GM23338 (cell line): ENCODE measurements at regions not wholly inside any gene's neighbourhood (a gene's known extent, or its start where the extent isn't known, plus 50 kb on each side); places are given as distances from the start of the nearest gene placed in this dataset.

Source experiments
- ATAC-seq: fragments of 200-7000 bp; cut with Tn5 transposase; 3 replicates; pipeline ENCODE4 v1.9.1; 2020
- DNase-seq: peaks from one replicate; pipeline ENCODE4 v3.0.0-alpha.2; 2015; ENCODE audit warnings: low spot score
- H2AFZ ChIP-seq: fragments of 200-600 bp; sonication (generic); 2 replicates; pipeline ENCODE4 v1.8.0; 2016; ENCODE audit warnings: antibody characterized with exemption, mild to moderate bottlenecking, moderate library complexity
- H3F3A ChIP-seq: fragments of 200-600 bp; sonication (generic); replicated peaks from 2 replicates; pipeline ENCODE4 v1.8.0; 2017; ENCODE audit warnings: antibody characterized with exemption, mixed run types, low read depth
- H3K27ac ChIP-seq: fragments of 200-600 bp; sonication (generic); 2 replicates; pipeline ENCODE4 v1.6.1; 2016; ENCODE audit warnings: low read depth
- H3K27me3 ChIP-seq: fragments of 200-600 bp; sonication (generic); 2 replicates; pipeline ENCODE4 v1.8.0; 2016; ENCODE audit warnings: mild to moderate bottlenecking, mixed run types, moderate library complexity; ENCODE audit not compliant: insufficient read depth
- H3K36me3 ChIP-seq: fragments of 200-600 bp; sonication (generic); 2 replicates; pipeline ENCODE4 v1.8.0; 2016; ENCODE audit warnings: mild to moderate bottlenecking; ENCODE audit not compliant: insufficient read depth
- H3K4me1 ChIP-seq: fragments of 200-600 bp; sonication (generic); 2 replicates; pipeline ENCODE4 v1.8.0; 2016; ENCODE audit warnings: mild to moderate bottlenecking, moderate library complexity; ENCODE audit not compliant: insufficient read depth
- H3K4me2 ChIP-seq: fragments of 200-600 bp; sonication (generic); 2 replicates; pipeline ENCODE4 v1.7.1; 2017; ENCODE audit warnings: mixed run types
- H3K4me3 ChIP-seq: fragments of 200-600 bp; sonication (generic); 2 replicates; pipeline ENCODE4 v1.6.1; 2016; ENCODE audit warnings: mixed run types
- H3K79me2 ChIP-seq: fragments of 200-600 bp; sonication (generic); replicated peaks from 2 replicates; pipeline ENCODE4 v1.8.0; 2017; ENCODE audit warnings: mild to moderate bottlenecking; ENCODE audit not compliant: insufficient read depth
- H3K9me2 ChIP-seq: fragments of 200-600 bp; sonication (generic); 2 replicates; pipeline ENCODE4 v1.8.0; 2017; ENCODE audit not compliant: insufficient read depth
- H4K20me1 ChIP-seq: fragments of 200-600 bp; sonication (generic); replicated peaks from 2 replicates; pipeline ENCODE4 v1.8.0; 2017; ENCODE audit warnings: mild to moderate bottlenecking; ENCODE audit not compliant: insufficient read depth
- H3K27ac Mint-ChIP-seq: 2 replicates; pipeline ENCODE4 v1.8.0; 2020; ENCODE audit warnings: inconsistent platforms, mild to moderate bottlenecking, moderate library complexity, mixed read lengths
- H3K27me3 Mint-ChIP-seq: 3 replicates; pipeline ENCODE4 v1.8.0; 2022; ENCODE audit warnings: low read depth, mild to moderate bottlenecking, moderate library complexity, mixed read lengths, inconsistent platforms; ENCODE audit not compliant: insufficient read depth, poor library complexity
- H3K36me3 Mint-ChIP-seq: 3 replicates; pipeline ENCODE4 v1.8.0; 2021; ENCODE audit warnings: low read depth, mild to moderate bottlenecking, inconsistent platforms, moderate library complexity, mixed read lengths
- H3K4me1 Mint-ChIP-seq: 3 replicates; pipeline ENCODE4 v1.8.0; 2020; ENCODE audit warnings: mild to moderate bottlenecking, inconsistent platforms, mixed read lengths
- H3K4me3 Mint-ChIP-seq: 3 replicates; pipeline ENCODE4 v1.8.0; 2021; ENCODE audit warnings: moderate library complexity, mild to moderate bottlenecking, inconsistent platforms, mixed read lengths
- H3K9me3 Mint-ChIP-seq: 3 replicates; pipeline ENCODE4 v1.8.0; 2020; ENCODE audit warnings: moderate library complexity, mild to moderate bottlenecking, inconsistent platforms, mixed read lengths
- CREB1 ChIP-seq: fragments of 250-450 bp; sonication (Bioruptor Pico); IDR thresholded peaks from 2 replicates; pipeline ENCODE4 v1.5.0; 2020; ENCODE audit warnings: low read depth, mild to moderate bottlenecking, moderate library complexity
- EZH2 ChIP-seq: fragments of 200-600 bp; sonication (generic); IDR thresholded peaks from one replicate; pipeline ENCODE4 v1.8.0; 2017; ENCODE audit warnings: antibody characterized with exemption, mild to moderate bottlenecking, low read depth; ENCODE audit not compliant: unreplicated experiment
- EZH2phosphoT487 ChIP-seq: fragments of 200-600 bp; sonication (generic); IDR thresholded peaks from one replicate; pipeline ENCODE4 v1.8.1; 2018; ENCODE audit warnings: antibody characterized with exemption; ENCODE audit not compliant: unreplicated experiment
- STAT1 ChIP-seq: IDR thresholded peaks from one replicate; pipeline ENCODE4 v1.6.1; 2016; ENCODE audit warnings: antibody characterized with exemption; ENCODE audit not compliant: unreplicated experiment
- ZNF114 ChIP-seq: fragments of 250-450 bp; sonication (Bioruptor Pico); IDR thresholded peaks from 2 replicates; pipeline ENCODE4 v1.5.0; 2020; ENCODE audit warnings: mild to moderate bottlenecking, moderate library complexity
- ZNF331 ChIP-seq: fragments of 250-450 bp; sonication (Bioruptor Pico); IDR thresholded peaks from 2 replicates; pipeline ENCODE4 v1.5.0; 2020; ENCODE audit warnings: low read depth, mild to moderate bottlenecking, moderate library complexity
- ZNF462 ChIP-seq: fragments of 250-450 bp; sonication (Bioruptor Pico); IDR thresholded peaks from 2 replicates; pipeline ENCODE4 v1.5.0; 2020; ENCODE audit warnings: mild to moderate bottlenecking, moderate library complexity
- TF ChIP-seq, protein P1 (sequence below), 2 experiments: fragments of 200-600 bp in 1 of 2; sonication (generic) in 1 of 2; conservative IDR thresholded peaks; 2 replicates each; pipeline versions ENCODE4 v1.5.1 to v1.6.1; 2016 to 2017; ENCODE audit warnings: antibody characterized with exemption in 2 of 2, low read depth in 2 of 2, mild to moderate bottlenecking in 2 of 2, moderate library complexity in 1 of 2
- TF ChIP-seq, protein P2 (sequence below): IDR thresholded peaks from one replicate; pipeline ENCODE4 v1.6.1; 2018; ENCODE audit warnings: antibody characterized with exemption; ENCODE audit not compliant: unreplicated experiment

DNA sequence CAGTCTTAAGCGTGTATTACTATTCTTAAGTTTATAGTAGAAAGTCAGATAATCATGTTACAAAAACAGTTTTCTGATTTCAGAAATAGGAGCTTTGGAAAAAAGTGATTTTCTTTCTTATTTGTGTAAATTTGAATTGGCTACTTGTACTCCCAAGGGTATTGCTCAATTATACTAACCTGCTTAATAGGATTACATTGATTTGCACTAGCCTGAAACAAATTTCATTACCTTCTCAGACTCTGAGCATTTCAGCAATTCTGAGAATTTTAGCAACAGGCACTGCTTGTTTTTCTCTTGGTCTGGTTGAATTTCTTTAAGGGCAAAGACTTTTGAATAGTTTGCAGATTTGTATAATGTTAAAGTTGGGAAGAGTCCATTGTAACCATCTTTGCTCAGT, 87.2 kb upstream of the NXPH2 start (continued):
- TF ChIP-seq ZNF462 (CRISPR knock-in tag): no peak
- TF ChIP-seq STAT1: no peak

DNA sequence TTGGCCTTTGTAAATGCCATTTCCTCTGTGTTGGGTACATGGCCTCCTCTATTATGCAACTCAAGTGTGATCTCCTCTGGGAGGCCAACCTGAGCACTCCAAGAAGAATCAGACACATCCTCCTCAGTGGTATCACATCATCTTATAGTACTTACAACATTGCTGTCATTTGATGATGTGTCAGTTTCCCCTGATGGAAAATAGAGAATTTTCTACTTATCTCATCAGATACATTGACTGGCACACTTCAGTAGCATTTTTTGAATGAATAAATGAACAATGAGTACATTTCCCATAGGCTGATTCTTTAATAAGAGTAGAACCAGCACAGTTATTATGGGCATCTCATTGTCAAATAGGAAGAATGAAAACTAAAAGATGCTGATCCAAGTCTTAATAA, 86.6 kb upstream of the NXPH2 start:
- no peaks in the 10 kb centered on the region for H3F3A ChIP-seq
- peaks cover 9% of the 10 kb centered on the region; the same call in 2 of the 3 replicates for H3K9me3 Mint-ChIP-seq
- no peak for TF ChIP-seq EZH2
- no peak overlapping the region for H3K4me3 Mint-ChIP-seq
- no peaks in the 10 kb centered on the region for H4K20me1 ChIP-seq
- no peak overlapping the region for H3K4me3 ChIP-seq
- H2AFZ ChIP-seq: no peak overlapping the region
- no peak overlapping the region for H3K27ac ChIP-seq
- H3K79me2 ChIP-seq: no peaks in the 10 kb centered on the region
- peaks cover 5% of the 10 kb centered on the region; the same call in 1 of the 2 replicates for H3K9me2 ChIP-seq
- no peak for DNase-seq
- no peaks in the 10 kb centered on the region for H3K36me3 Mint-ChIP-seq
- ATAC-seq: no peak
- H3K27me3 Mint-ChIP-seq: no peaks in the 10 kb centered on the region
- no peaks in the 10 kb centered on the region for H3K36me3 ChIP-seq
- no peak overlapping the region for H3K4me2 ChIP-seq
- no peaks in the 10 kb centered on the region for H3K27me3 ChIP-seq
- H3K4me1 ChIP-seq: no peaks in the 10 kb centered on the region
- no peaks in the 10 kb centered on the region for H3K4me1 Mint-ChIP-seq
- H3K27ac Mint-ChIP-seq: no peak overlapping the region

DNA sequence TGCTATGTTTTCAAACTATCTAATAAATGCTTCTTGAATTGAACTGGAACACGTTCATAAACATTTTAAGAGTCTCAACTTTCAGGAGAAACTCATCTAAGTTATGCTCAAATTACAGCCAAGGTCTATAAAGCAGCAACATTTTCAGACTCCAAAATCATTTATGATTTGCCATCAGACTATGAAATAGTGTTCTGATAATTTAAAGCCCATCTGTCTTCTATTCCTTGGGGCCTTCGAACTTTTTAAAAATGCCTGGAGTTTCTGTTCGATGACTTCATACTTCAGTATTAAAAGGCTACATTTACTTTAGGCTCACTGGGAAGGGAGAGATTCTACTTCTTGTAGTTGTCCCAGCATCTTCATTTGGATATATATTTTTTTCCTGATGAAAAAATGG, 73.6 kb upstream of the NXPH2 start:
- Mint-ChIP-seq H3K4me3 (no peak overlapping the region), H3K27me3 (no peaks in the 10 kb centered on the region), H3K36me3 (no peaks in the 10 kb centered on the region), H3K9me3 (no peaks in the 10 kb centered on the region), H3K4me1 (no peaks in the 10 kb centered on the region), H3K27ac (no peak overlapping the region)
- no peaks in the 10 kb centered on the region for H3K27me3 ChIP-seq
- H3K27ac ChIP-seq: no peak overlapping the region
- no peaks in the 10 kb centered on the region for H3K4me1 ChIP-seq
- no peak for DNase-seq
- H4K20me1 ChIP-seq: no peaks in the 10 kb centered on the region
- H3K4me3 ChIP-seq: no peak overlapping the region
- no peaks in the 10 kb centered on the region for H3K36me3 ChIP-seq
- H3K4me2 ChIP-seq: no peak overlapping the region
- no peak for ATAC-seq
- peaks cover 3% of the 10 kb centered on the region; the same call in 1 of the 2 replicates for H3K9me2 ChIP-seq
- H3K79me2 ChIP-seq: no peaks in the 10 kb centered on the region
- H2AFZ ChIP-seq: no peak overlapping the region
- no peaks in the 10 kb centered on the region for H3F3A ChIP-seq
- TF ChIP-seq STAT1: no peak
- TF ChIP-seq, protein P1, sequence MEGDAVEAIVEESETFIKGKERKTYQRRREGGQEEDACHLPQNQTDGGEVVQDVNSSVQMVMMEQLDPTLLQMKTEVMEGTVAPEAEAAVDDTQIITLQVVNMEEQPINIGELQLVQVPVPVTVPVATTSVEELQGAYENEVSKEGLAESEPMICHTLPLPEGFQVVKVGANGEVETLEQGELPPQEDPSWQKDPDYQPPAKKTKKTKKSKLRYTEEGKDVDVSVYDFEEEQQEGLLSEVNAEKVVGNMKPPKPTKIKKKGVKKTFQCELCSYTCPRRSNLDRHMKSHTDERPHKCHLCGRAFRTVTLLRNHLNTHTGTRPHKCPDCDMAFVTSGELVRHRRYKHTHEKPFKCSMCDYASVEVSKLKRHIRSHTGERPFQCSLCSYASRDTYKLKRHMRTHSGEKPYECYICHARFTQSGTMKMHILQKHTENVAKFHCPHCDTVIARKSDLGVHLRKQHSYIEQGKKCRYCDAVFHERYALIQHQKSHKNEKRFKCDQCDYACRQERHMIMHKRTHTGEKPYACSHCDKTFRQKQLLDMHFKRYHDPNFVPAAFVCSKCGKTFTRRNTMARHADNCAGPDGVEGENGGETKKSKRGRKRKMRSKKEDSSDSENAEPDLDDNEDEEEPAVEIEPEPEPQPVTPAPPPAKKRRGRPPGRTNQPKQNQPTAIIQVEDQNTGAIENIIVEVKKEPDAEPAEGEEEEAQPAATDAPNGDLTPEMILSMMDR (conservative IDR thresholded peaks at IDR 0.05; ENCODE audit: low read depth in 2 of 2): no peak
- TF ChIP-seq ZNF114 (CRISPR knock-in tag): no peak
- no peak for TF ChIP-seq EZH2
- TF ChIP-seq CREB1 (CRISPR knock-in tag): no peak
- TF ChIP-seq EZH2phosphoT487: no peak
- no peak for TF ChIP-seq ZNF331
- TF ChIP-seq, protein P2, sequence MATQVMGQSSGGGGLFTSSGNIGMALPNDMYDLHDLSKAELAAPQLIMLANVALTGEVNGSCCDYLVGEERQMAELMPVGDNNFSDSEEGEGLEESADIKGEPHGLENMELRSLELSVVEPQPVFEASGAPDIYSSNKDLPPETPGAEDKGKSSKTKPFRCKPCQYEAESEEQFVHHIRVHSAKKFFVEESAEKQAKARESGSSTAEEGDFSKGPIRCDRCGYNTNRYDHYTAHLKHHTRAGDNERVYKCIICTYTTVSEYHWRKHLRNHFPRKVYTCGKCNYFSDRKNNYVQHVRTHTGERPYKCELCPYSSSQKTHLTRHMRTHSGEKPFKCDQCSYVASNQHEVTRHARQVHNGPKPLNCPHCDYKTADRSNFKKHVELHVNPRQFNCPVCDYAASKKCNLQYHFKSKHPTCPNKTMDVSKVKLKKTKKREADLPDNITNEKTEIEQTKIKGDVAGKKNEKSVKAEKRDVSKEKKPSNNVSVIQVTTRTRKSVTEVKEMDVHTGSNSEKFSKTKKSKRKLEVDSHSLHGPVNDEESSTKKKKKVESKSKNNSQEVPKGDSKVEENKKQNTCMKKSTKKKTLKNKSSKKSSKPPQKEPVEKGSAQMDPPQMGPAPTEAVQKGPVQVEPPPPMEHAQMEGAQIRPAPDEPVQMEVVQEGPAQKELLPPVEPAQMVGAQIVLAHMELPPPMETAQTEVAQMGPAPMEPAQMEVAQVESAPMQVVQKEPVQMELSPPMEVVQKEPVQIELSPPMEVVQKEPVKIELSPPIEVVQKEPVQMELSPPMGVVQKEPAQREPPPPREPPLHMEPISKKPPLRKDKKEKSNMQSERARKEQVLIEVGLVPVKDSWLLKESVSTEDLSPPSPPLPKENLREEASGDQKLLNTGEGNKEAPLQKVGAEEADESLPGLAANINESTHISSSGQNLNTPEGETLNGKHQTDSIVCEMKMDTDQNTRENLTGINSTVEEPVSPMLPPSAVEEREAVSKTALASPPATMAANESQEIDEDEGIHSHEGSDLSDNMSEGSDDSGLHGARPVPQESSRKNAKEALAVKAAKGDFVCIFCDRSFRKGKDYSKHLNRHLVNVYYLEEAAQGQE: no peak
